ENCODE measurements at regions not wholly inside any gene's neighbourhood (a gene's known extent, or its start where the extent isn't known, plus 50 kb on each side); places are given as distances from the start of the nearest gene placed in this dataset.

DNA sequence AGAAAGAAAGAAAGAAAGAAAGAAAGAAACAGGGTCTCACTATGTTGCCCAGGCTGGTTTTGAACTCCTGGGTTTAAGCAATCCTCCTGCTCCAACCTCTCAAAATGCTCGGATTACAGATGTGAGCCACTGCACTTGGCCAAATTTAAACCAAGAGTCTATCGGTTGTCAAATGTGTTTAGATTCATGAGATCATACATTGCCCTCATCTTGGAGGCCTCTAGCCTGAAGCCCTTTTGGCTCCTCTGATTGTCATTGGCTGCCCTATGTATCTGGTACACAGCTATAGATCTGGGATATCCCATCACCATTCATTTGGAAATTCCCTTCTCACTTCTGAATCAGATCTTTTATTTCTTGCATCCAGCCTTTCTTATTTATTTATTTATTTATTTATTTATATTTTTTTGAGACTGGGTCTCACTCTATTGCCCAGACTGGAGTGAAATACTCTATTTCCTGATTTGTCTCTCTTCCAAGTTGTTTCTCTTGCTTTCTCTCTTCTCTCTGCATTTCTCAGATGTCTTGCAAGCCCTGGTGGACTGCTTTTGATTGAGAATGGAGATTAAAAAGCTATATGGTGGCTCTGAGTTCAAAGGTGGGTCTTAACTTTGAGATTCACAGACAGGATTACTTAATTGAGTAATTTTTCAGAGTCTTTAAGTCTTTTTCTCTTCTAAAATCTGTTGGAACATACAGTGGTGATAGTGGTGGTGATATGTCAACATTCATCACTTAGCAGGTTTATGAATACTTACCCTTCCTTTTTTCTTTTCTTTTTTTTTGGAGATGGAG lies 121.9 kb downstream of the GJA1 start:
- Histone ChIP-seq H3K4me2 (ENCODE audit: low read depth, low read length) (no peak overlapping the region), H3K4me3 (replicated peaks in 1 of 3; ENCODE audit: insufficient read depth in 1 of 3, low read depth in 2 of 3, low read length in 3 of 3) (no peak overlapping the region), H4K20me1 (ENCODE audit: insufficient read depth, low read length) (no peaks in the 10 kb centered on the region), H3K27me3 (ENCODE audit: control insufficient read depth in 1 of 2, insufficient read depth in 2 of 2, low read length in 2 of 2) (no peaks in the 10 kb centered on the region), H3K4me1 (ENCODE audit: insufficient read depth, low read length) (no peaks in the 10 kb centered on the region), H3K36me3 (replicated peaks in 1 of 2; ENCODE audit: control insufficient read depth in 1 of 2, insufficient read depth in 2 of 2, low read length in 2 of 2) (no peaks in the 10 kb centered on the region), H3K9ac (ENCODE audit: insufficient read depth, low read depth, low read length) (no peak overlapping the region), H2AFZ (ENCODE audit: low read length) (no peak overlapping the region), H3K79me2 (ENCODE audit: insufficient read depth, low read length) (no peaks in the 10 kb centered on the region), H3K9me3 (ENCODE audit: low read length) (peaks cover 3% of the 10 kb centered on the region), H3K27ac (ENCODE audit: extremely low read length, insufficient read depth, low read length) (no peak overlapping the region)
- in situ Hi-C loops (cut with HindIII; ENCODE audit: extremely low pct_ligation_motif_present, low pct_unique_long_range_greater_than_20kb): no loop called here
- ChIA-PET CTCF (ENCODE audit: low intra/inter-chr PET ratio, low total read pairs) (no interaction called here), POLR2A (no interaction called here)
- no TSS peak for BruUV-seq (replicated peaks)
- intact Hi-C loops (cut with micrococcal nuclease; ENCODE audit: unreplicated experiment): no loop called here
- no peak for DNase-seq (ENCODE audit: low spot score)
- TF ChIP-seq SMC3 (IDR thresholded peaks at IDR 0.05; ENCODE audit: low read length): no peak
- TF ChIP-seq, protein P1, sequence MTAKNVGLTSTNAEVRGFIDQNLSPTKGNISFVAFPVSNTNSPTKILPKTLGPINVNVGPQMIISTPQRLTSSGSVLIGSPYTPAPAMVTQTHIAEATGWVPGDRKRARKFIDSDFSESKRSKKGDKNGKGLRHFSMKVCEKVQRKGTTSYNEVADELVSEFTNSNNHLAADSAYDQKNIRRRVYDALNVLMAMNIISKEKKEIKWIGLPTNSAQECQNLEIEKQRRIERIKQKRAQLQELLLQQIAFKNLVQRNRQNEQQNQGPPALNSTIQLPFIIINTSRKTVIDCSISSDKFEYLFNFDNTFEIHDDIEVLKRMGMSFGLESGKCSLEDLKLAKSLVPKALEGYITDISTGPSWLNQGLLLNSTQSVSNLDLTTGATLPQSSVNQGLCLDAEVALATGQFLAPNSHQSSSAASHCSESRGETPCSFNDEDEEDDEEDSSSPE (CRISPR knock-in tag; IDR thresholded peaks at IDR 0.05): no peak
- TF ChIP-seq ZNF724P (CRISPR knock-in tag; IDR thresholded peaks at IDR 0.05; ENCODE audit: borderline replicate concordance): no peak
- TF ChIP-seq ZNF639 (CRISPR knock-in tag; conservative IDR thresholded peaks at IDR 0.05): no peak
- no peak for TF ChIP-seq ETV6 (CRISPR knock-in tag; conservative IDR thresholded peaks at IDR 0.05)
- no peak for TF ChIP-seq POLR2AphosphoS5 (IDR thresholded peaks at IDR 0.05; ENCODE audit: low read depth, low read length)
- TF ChIP-seq RXRB (CRISPR knock-in tag; IDR thresholded peaks at IDR 0.05; ENCODE audit: borderline replicate concordance): no peak
- TF ChIP-seq ZNF530 (CRISPR knock-in tag; IDR thresholded peaks at IDR 0.05; ENCODE audit: low read depth): no peak
- ATAC-seq: no peak
- WGBS (ENCODE audit: low lambda C conversion rate): 11% methylated on average over 2 of the region's 2 CpGs
- FAIRE-seq: no peak
